ENCODE measurements at regions not wholly inside any gene's neighbourhood (a gene's known extent, or its start where the extent isn't known, plus 50 kb on each side); places are given as distances from the start of the nearest gene placed in this dataset.

GRCh38 chr4:23728971-23729370 is 160.9 kb downstream of the PPARGC1A start:
- Histone ChIP-seq H3K9me3 (replicated peaks) (no peaks in the 10 kb centered on the region), H3K27me3 (ENCODE audit: low read depth) (no peaks in the 10 kb centered on the region), H3K27ac (replicated peaks) (no peak overlapping the region), H3K4me3 (no peak overlapping the region), H3K4me1 (peaks cover 8% of the 10 kb centered on the region), H3K36me3 (no peaks in the 10 kb centered on the region)
- no peak for DNase-seq
- intact Hi-C loops (cut with micrococcal nuclease), result no loop called here
- TF ChIP-seq, protein P1, sequence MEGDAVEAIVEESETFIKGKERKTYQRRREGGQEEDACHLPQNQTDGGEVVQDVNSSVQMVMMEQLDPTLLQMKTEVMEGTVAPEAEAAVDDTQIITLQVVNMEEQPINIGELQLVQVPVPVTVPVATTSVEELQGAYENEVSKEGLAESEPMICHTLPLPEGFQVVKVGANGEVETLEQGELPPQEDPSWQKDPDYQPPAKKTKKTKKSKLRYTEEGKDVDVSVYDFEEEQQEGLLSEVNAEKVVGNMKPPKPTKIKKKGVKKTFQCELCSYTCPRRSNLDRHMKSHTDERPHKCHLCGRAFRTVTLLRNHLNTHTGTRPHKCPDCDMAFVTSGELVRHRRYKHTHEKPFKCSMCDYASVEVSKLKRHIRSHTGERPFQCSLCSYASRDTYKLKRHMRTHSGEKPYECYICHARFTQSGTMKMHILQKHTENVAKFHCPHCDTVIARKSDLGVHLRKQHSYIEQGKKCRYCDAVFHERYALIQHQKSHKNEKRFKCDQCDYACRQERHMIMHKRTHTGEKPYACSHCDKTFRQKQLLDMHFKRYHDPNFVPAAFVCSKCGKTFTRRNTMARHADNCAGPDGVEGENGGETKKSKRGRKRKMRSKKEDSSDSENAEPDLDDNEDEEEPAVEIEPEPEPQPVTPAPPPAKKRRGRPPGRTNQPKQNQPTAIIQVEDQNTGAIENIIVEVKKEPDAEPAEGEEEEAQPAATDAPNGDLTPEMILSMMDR (IDR thresholded peaks at IDR 0.05; ENCODE audit: borderline replicate concordance), result no peak

- TF ChIP-seq, protein P1 (IDR thresholded peaks at IDR 0.05; ENCODE audit: borderline replicate concordance), result no peak
Observed at GRCh38 chr4:23728393-23728792, 161.5 kb downstream of the PPARGC1A start.

GRCh38 chr4:23720556-23720955 is 169.3 kb downstream of the PPARGC1A start:
- TF ChIP-seq, protein P1 (IDR thresholded peaks at IDR 0.05; ENCODE audit: borderline replicate concordance), result no peak
- intact Hi-C loops (cut with micrococcal nuclease), result no loop called here
- Histone ChIP-seq H3K27ac (replicated peaks) (no peak overlapping the region), H3K27me3 (ENCODE audit: low read depth) (no peaks in the 10 kb centered on the region), H3K9me3 (replicated peaks) (no peaks in the 10 kb centered on the region), H3K4me3 (no peak overlapping the region), H3K36me3 (no peaks in the 10 kb centered on the region), H3K4me1 (no peaks in the 10 kb centered on the region)
- DNase-seq, result no peak

More at GRCh38 chr4:23728393-23728792, 161.5 kb downstream of the PPARGC1A start:
- Histone ChIP-seq H3K27ac (replicated peaks) (no peak overlapping the region), H3K27me3 (ENCODE audit: low read depth) (no peaks in the 10 kb centered on the region), H3K9me3 (replicated peaks) (no peaks in the 10 kb centered on the region), H3K4me3 (no peak overlapping the region), H3K4me1 (peaks cover 8% of the 10 kb centered on the region), H3K36me3 (no peaks in the 10 kb centered on the region)
- DNase-seq, result no peak
- intact Hi-C loops (cut with micrococcal nuclease), result no loop called here

DNA sequence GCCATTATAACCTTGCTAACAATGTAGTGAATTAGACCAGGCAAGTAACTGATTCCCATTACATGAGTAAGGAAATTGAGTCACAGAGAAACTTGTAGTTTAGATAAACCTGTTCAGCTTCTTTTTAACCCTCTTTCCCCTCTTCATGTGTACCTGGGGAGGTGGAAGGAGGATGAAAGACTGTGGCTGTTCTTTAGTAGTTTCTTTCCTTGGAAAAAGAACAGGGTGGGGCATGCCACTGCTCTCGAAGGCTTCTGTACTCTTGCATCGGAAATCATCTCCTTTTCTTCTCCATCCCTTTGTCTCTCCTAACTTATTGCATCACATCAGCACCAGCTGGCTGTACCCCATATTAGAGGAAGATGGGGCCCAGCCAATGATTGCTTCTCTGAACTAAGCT is 171.4 kb downstream of the PPARGC1A start:
- TF ChIP-seq, protein P1 (IDR thresholded peaks at IDR 0.05; ENCODE audit: borderline replicate concordance), result no peak
- Histone ChIP-seq H3K4me1 (no peaks in the 10 kb centered on the region), H3K27me3 (ENCODE audit: low read depth) (no peaks in the 10 kb centered on the region), H3K27ac (replicated peaks) (no peak overlapping the region), H3K36me3 (no peaks in the 10 kb centered on the region), H3K4me3 (no peak overlapping the region), H3K9me3 (replicated peaks) (no peaks in the 10 kb centered on the region)
- intact Hi-C loops (cut with micrococcal nuclease), result no loop called here
- no peak for DNase-seq

DNA sequence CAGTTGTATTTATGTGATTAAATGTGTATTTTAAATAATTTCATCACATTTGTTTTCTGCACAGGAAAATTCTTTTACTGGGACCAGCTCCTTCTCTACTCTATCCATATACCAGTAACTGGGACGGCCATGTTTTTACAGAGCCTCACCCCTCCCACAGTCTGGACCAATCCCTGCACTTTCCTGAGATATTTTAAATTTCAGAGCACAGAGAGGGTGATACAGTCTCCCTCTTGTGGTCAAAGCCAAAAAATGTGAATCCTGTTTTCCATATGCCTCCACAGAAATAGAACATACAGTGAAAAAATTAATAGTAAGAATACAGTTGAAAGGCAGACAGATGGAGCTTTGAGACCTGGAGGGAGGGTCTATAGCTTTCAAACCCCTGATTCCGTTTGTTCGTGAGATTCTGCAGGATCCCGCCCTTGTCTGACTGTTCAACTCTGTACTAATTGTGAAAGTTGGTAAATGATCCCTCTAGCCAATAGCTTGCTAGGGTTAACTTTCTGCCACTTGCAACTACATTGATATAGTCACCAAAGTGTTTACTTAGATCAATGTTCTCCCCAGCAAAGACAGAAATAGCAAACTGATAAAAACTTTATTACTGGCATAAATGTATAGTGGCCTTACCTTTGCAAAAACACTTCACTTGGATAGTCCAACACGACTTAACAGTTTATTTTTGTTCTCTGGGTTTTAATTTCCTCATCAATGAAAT is 172.2 kb downstream of the PPARGC1A start:
- intact Hi-C loops (cut with micrococcal nuclease), result no loop called here
- Histone ChIP-seq H3K36me3 (no peaks in the 10 kb centered on the region), H3K9me3 (replicated peaks) (no peaks in the 10 kb centered on the region)

More for the DNA sequence above, 172.2 kb downstream of the PPARGC1A start:
- Histone ChIP-seq H3K27me3 (ENCODE audit: low read depth) (no peaks in the 10 kb centered on the region), H3K4me1 (no peaks in the 10 kb centered on the region), H3K4me3 (no peak overlapping the region), H3K27ac (replicated peaks) (no peak overlapping the region)
- TF ChIP-seq, protein P1 (IDR thresholded peaks at IDR 0.05; ENCODE audit: borderline replicate concordance), result peak; percentile 52
- no peak for DNase-seq
